GM19023 (cell line): ENCODE measurements at regions not wholly inside any gene's neighbourhood (a gene's known extent, or its start where the extent isn't known, plus 50 kb on each side); places are given as distances from the start of the nearest gene placed in this dataset.

Source experiments
- ATAC-seq: cut with Tn5 transposase; IDR thresholded peaks from one replicate; pipeline ENCODE4 v1.9.1; 2021; ENCODE audit warnings: mild to moderate bottlenecking, moderate library complexity; ENCODE audit not compliant: unreplicated experiment

DNA sequence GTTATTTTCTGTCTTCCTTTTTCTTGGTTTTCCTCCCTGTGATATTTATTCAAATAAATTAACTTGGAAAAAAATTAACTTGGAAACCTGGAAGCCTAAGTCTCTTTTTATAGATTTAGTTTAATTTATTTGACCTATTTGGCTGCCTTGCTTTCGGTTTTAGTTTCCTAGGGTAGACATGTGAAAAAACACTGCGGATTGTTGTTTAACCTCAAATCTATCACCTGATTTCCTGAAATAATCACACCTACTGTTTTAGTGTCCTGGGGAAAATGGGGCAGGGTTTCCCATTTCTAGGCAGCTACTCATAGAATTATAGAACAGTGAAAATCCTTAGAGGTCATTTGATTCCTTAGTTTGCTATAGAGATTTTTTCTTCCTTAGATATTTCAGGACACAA, 412.4 kb downstream of the PCDH17 start:
- no peak for ATAC-seq

- no peak for ATAC-seq
These were observed 417.1 kb downstream of the PCDH17 start for GRCh38 chr13:58048670-58049069.

DNA sequence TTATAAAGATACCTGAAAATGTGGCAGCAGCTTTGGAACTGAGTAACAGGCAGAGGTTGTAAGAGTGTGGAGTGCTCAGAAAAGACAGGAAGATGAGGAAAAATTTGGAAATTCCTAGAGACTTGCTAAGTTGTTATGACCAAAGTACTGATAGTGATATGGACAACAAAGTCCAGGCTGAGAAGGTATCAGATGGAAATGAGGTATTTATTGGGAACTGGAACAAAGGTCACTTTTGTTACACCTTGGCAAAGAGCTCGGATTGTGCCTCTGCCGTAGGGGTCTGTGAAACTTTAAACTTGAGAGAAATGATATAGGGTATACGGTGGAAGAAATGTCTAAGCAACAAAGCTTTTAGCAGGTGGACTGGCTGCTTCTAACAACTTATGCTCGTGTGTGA, 419.9 kb downstream of the PCDH17 start:
- no peak for ATAC-seq

DNA sequence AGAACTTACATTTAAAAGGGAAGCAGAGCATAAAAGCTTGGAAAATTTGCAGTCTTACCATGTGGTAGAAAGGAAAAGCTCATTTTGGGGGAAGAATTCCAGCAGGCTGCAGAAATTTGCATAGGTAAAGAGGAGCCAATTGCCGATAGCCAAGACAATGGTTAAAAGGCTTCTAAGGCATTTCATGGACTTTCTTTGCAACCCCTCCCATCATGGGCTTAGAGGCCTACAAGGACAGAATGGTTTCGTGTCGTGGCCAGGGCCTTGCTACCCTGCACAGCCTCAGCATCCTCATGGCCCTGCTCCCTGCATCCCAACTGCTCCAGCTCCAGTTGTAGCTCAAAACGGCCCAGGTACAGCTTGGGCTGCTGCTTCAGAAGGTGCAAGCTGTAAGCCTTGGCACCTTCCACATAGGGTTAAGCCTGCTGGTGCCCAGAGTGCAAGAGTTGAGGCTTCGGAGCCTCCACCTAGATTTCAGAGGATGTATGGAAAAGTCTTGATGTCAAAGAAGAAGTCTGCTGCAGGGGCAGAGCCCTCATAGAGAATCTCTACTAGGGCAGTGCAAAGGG, 420.3 kb downstream of the PCDH17 start:
- ATAC-seq, result no peak

- no peak for ATAC-seq
These were observed 424.9 kb downstream of the PCDH17 start for GRCh38 chr13:58056426-58056825.

GRCh38 chr13:58059624-58060023, 428.1 kb downstream of the PCDH17 start:
- no peak for ATAC-seq

- no peak for ATAC-seq
These were observed 449.3 kb downstream of the PCDH17 start for GRCh38 chr13:58080806-58081205.

DNA sequence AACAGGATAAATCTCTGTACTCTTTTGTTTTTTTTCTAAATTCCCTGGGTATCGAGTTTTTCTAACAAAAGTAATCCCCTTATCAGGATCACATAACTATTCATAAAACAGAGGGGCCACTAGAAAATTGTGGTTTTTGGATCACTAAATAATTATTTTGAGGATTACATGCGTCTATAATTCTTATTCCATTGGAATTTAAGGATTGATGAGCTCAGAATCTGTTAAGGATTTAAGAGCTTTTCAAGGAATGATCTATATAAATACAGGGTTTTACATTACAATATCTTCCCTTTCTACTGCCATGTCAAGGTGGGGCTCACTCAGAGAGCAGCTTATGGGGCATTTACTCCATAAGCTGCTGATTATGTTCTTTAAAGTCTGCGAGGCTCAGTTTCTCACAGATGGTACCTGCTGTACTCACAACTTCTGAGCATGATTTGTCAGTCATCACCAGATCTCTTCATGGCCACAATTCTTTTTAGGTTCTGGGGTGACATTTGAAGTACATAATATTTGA, 449.8 kb downstream of the PCDH17 start:
- ATAC-seq, result no peak

DNA sequence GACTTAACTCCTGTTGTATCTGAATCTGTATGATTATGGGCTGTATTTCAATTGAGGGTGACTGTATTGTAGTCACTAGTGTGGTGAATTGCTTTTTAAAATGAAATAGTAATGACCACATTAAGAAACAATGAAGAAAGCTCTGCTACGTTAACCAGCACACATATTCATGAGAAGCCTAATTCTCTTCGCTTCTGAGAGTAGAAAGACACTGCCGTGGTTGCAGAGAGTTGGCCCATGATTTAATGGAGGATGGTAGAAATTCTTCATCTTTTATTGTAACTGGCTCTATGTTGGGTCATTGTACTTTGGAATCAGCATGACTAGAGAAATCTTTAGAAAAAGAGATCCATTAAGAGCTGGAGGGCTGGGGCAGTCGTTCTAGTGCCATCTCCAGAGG, 451.5 kb downstream of the PCDH17 start:
- ATAC-seq, result no peak

- ATAC-seq, result no peak
These were observed 453.7 kb downstream of the PCDH17 start for GRCh38 chr13:58085274-58085673.

DNA sequence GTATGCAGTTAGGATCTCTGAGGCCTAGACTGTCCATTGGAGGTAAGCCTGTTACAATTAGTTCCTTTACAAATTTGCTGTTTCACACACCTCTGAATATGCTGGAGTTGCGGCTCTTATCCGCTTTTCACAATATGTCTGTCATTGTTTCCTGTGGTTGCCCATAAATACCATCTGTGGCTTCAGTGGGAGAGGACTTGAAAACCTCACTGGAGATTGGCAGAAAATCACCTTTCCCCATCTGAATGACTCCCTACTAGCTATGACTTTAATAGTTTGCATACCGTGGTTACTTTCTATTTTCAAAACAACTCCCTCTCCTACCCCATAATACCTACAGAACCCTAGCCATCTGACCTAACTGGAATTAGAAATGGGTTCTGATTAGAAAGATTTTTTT, 454.3 kb downstream of the PCDH17 start:
- no peak for ATAC-seq

DNA sequence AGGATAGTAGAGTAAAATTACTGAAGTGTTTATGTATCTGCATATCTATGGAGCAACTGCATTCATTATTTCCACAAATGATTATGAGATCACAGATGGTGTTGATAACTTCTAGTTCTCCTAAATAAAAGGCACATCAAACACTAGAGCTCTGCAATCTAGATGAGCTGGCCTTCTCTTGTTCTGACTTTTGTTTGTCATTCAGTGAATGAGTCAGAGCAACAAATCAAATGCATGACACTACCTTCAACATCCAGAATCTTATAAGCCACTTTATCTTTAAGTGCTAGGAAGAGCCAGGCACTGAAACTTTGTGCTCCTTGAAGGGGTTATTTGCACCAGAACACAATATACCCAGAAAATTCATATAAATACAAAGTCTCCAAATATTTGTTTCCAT, 456.0 kb downstream of the PCDH17 start:
- no peak for ATAC-seq

- ATAC-seq, result no peak
These were observed 461.9 kb downstream of the PCDH17 start for GRCh38 chr13:58093394-58093793.

DNA sequence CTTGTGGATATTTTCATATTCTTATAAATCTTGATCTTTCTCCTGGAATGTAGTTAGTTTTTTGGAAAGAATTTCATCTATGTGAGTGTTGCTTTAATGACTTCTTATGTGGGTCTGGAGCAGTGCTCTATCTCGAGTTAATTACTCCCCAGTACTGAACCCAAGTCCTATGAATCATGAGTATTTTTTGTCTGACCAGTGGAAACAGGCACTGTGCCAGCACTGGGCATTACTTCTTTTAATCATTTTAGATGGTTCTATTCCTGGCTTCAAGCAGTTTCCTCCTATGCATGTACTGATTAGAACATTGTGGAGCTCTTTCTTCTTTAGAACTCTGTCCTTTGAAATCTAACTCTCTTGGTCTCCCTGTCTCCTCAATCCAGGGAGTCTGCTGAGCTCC, 466.3 kb downstream of the PCDH17 start:
- no peak for ATAC-seq

DNA sequence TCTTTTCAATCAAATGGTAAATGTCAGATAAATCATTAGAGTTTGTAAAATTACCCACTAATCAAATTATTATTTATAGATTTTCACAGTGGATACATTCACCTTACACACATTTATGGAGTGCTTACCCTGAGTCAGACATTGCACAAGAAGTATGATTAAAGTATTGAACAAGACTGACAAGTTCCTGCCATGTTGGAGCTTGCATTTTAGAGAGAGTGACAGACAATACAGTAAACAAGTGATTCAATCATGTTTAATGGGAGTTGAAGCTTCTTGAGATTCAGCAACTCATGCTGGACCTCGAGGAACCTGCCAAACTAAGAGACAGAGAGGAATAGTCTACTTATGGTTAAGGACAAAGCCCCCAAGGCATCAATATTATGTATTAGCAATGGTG, 487.8 kb downstream of the PCDH17 start:
- no peak for ATAC-seq

GRCh38 chr13:58119804-58120203, 488.3 kb downstream of the PCDH17 start:
- no peak for ATAC-seq

- no peak for ATAC-seq
These were observed 495.0 kb downstream of the PCDH17 start for GRCh38 chr13:58126496-58126895.

GRCh38 chr13:58134012-58134411, 502.5 kb downstream of the PCDH17 start:
- ATAC-seq, result no peak

DNA sequence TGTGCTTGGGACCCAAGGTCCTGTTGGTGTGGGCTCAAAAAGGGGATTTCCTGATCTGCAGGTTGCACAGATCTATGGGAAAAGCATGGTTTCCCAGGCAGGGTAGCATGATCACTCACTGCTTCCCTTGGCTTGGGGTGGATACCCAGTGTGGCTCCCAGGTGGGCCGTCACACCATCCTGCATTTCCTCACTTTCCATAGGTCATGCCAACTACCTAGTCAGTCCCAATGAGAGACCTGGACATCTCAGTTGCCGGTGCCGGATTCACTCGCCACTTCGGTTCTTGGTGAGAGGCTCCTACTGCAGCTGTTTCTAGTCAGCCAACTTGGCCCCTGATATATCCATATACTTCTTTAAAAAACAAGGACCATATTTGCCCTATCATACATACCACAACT, 503.0 kb downstream of the PCDH17 start:
- no peak for ATAC-seq

GRCh38 chr13:58142952-58143351, 511.4 kb downstream of the PCDH17 start:
- ATAC-seq, result no peak

DNA sequence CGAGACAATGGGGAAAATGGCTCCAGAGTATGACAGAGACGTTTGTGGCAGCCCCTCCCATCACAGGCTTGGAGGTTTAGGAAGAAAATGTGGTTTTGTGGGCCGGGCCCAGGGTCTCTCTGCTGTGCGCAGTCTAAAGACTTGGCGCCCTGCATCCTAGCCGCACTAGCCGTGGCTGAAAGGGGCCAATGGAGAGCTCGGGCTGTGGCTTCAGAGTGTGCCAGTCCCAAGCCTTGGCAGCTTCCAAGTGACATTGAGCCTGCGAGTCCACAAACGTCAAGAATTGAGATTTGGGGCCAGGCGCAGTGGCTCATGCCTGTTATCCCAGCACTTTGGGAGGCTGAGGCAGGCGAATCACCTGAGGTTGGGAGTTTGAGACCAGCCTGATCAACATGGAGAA, 513.1 kb downstream of the PCDH17 start:
- no peak for ATAC-seq

- no peak for ATAC-seq
These were observed 519.9 kb downstream of the PCDH17 start for GRCh38 chr13:58151452-58151851.

- ATAC-seq, result no peak
These were observed 529.4 kb downstream of the PCDH17 start for GRCh38 chr13:58160980-58161379.
